ENCODE measurements at regions not wholly inside any gene's neighbourhood (a gene's known extent, or its start where the extent isn't known, plus 50 kb on each side); places are given as distances from the start of the nearest gene placed in this dataset.

DNA sequence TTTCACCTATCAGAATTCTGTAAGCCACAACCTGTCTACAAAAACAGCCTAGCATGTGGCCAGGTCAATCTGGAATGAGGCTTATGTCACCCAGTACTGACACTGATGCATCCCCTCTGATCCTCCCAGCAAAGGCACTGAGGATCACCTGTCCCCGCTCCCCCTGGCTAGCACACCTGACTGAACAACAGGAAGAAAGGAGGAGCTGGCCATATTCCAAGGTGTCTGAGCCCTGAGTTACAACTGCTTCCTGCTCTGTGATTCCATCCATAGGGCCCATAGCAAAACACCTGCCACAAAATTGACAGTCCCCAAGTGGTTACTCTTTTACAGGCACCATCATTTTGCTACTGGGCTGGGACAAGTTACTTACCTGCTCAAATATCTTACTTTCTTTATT, 555.5 kb upstream of the CFAP20DC start:
- TF ChIP-seq, protein P1, sequence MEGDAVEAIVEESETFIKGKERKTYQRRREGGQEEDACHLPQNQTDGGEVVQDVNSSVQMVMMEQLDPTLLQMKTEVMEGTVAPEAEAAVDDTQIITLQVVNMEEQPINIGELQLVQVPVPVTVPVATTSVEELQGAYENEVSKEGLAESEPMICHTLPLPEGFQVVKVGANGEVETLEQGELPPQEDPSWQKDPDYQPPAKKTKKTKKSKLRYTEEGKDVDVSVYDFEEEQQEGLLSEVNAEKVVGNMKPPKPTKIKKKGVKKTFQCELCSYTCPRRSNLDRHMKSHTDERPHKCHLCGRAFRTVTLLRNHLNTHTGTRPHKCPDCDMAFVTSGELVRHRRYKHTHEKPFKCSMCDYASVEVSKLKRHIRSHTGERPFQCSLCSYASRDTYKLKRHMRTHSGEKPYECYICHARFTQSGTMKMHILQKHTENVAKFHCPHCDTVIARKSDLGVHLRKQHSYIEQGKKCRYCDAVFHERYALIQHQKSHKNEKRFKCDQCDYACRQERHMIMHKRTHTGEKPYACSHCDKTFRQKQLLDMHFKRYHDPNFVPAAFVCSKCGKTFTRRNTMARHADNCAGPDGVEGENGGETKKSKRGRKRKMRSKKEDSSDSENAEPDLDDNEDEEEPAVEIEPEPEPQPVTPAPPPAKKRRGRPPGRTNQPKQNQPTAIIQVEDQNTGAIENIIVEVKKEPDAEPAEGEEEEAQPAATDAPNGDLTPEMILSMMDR (IDR thresholded peaks at IDR 0.05) = no peak
- no peak for TF ChIP-seq MAZ (IDR thresholded peaks at IDR 0.05; ENCODE audit: borderline replicate concordance, low read depth, low read length)
- TF ChIP-seq, protein P2, sequence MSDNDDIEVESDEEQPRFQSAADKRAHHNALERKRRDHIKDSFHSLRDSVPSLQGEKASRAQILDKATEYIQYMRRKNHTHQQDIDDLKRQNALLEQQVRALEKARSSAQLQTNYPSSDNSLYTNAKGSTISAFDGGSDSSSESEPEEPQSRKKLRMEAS (IDR thresholded peaks at IDR 0.05) = no peak
- TF ChIP-seq RNF2 (IDR thresholded peaks at IDR 0.05; ENCODE audit: borderline replicate concordance, low read depth) = no peak
